ENCODE measurements at regions not wholly inside any gene's neighbourhood (a gene's known extent, or its start where the extent isn't known, plus 50 kb on each side); places are given as distances from the start of the nearest gene placed in this dataset.

GRCh38 chr12:98037401-98038140 is 477.8 kb upstream of the TMPO start:
- H3K4me3 ChIP-seq (ENCODE audit: low read length) = no peak overlapping the region
- TF ChIP-seq, protein P1, sequence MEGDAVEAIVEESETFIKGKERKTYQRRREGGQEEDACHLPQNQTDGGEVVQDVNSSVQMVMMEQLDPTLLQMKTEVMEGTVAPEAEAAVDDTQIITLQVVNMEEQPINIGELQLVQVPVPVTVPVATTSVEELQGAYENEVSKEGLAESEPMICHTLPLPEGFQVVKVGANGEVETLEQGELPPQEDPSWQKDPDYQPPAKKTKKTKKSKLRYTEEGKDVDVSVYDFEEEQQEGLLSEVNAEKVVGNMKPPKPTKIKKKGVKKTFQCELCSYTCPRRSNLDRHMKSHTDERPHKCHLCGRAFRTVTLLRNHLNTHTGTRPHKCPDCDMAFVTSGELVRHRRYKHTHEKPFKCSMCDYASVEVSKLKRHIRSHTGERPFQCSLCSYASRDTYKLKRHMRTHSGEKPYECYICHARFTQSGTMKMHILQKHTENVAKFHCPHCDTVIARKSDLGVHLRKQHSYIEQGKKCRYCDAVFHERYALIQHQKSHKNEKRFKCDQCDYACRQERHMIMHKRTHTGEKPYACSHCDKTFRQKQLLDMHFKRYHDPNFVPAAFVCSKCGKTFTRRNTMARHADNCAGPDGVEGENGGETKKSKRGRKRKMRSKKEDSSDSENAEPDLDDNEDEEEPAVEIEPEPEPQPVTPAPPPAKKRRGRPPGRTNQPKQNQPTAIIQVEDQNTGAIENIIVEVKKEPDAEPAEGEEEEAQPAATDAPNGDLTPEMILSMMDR (conservative IDR thresholded peaks at IDR 0.05; ENCODE audit: low read length) = no peak
- no peak for DNase-seq (ENCODE audit: low read depth)

- TF ChIP-seq, protein P1 (conservative IDR thresholded peaks at IDR 0.05; ENCODE audit: low read length) = no peak
- no peak for DNase-seq (ENCODE audit: low read depth)
- H3K4me3 ChIP-seq (ENCODE audit: low read length) = no peak overlapping the region
Observed at GRCh38 chr12:98042668-98043067, 472.7 kb upstream of the TMPO start.

GRCh38 chr12:98045395-98045794 is 470.0 kb upstream of the TMPO start:
- no peak overlapping the region for H3K4me3 ChIP-seq (ENCODE audit: low read length)
- TF ChIP-seq, protein P1 (conservative IDR thresholded peaks at IDR 0.05; ENCODE audit: low read length) = no peak
- no peak for DNase-seq (ENCODE audit: low read depth)

DNA sequence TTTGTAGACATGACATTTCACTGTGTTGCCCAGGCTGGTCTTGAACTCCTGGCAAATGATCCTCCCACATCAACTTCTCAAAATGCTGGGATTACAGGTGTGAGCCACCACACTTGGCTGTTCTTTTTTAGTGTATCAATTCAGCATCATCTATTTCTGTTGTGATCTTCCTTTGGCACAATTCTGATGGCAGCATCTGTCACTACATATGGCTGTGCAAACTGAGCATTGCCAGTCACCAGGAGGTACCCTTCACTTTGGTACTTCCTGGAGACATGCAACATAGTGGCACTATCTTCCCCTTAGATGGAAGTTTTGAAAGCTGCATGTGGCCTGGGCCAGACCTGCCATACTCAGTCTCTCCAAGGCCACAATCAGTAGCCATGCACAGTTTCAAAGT is 467.1 kb upstream of the TMPO start:
- no peak for DNase-seq (ENCODE audit: low read depth)
- TF ChIP-seq, protein P1 (conservative IDR thresholded peaks at IDR 0.05; ENCODE audit: low read length) = no peak
- no peak overlapping the region for H3K4me3 ChIP-seq (ENCODE audit: low read length)

GRCh38 chr12:98053202-98053601 is 462.2 kb upstream of the TMPO start:
- no peak for DNase-seq (ENCODE audit: low read depth)
- TF ChIP-seq, protein P1 (conservative IDR thresholded peaks at IDR 0.05; ENCODE audit: low read length) = no peak
- H3K4me3 ChIP-seq (ENCODE audit: low read length) = no peak overlapping the region

GRCh38 chr12:98057701-98058100 is 457.7 kb upstream of the TMPO start:
- no peak overlapping the region for H3K4me3 ChIP-seq (ENCODE audit: low read length)
- TF ChIP-seq, protein P1 (conservative IDR thresholded peaks at IDR 0.05; ENCODE audit: low read length) = no peak
- no peak for DNase-seq (ENCODE audit: low read depth)

- no peak for DNase-seq (ENCODE audit: low read depth)
- H3K4me3 ChIP-seq (ENCODE audit: low read length) = no peak overlapping the region
- TF ChIP-seq, protein P1 (conservative IDR thresholded peaks at IDR 0.05; ENCODE audit: low read length) = no peak
Observed at GRCh38 chr12:98058213-98058612, 457.2 kb upstream of the TMPO start.

Data from AG10803 (cell line).